ENCODE measurements at regions not wholly inside any gene's neighbourhood (a gene's known extent, or its start where the extent isn't known, plus 50 kb on each side); places are given as distances from the start of the nearest gene placed in this dataset.

GRCh38 chr11:27886857-27887256, 186.6 kb upstream of the BDNF start:
- TF ChIP-seq CTCF (conservative IDR thresholded peaks at IDR 0.05; ENCODE audit: low read depth, low read length) (no peak), EZH2 (IDR thresholded peaks at IDR 0.05; ENCODE audit: borderline replicate concordance, low read depth, low read length, poor library complexity, severe bottlenecking) (no peak)
